ENCODE measurements at regions not wholly inside any gene's neighbourhood (a gene's known extent, or its start where the extent isn't known, plus 50 kb on each side); places are given as distances from the start of the nearest gene placed in this dataset.

GRCh38 chr3:22039161-22039560, 288.2 kb upstream of the ZNF385D start:
- intact Hi-C loops (cut with DNase I; ENCODE audit: low total_unique reads) (no loop called here), in situ Hi-C loops (cut with MboI; ENCODE audit: low pct_ligation_motif_present in 1 of 4, low pct_unique_long_range_greater_than_20kb in 1 of 4, low sequenced_read_pairs in 3 of 4) (no loop called here)
- no peak for TF ChIP-seq EP300 (IDR thresholded peaks at IDR 0.05; ENCODE audit: low read depth)
- no peak for TF ChIP-seq POLR2A (IDR thresholded peaks at IDR 0.05)
- no peak for TF ChIP-seq POLR2AphosphoS5 (IDR thresholded peaks at IDR 0.05)
- no peak for TF ChIP-seq CTCF (IDR thresholded peaks at IDR 0.05)
- Histone ChIP-seq H3K4me3 (no peak overlapping the region), H3K4me1 (no peaks in the 10 kb centered on the region), H3K27ac (no peak overlapping the region), H3K36me3 (no peaks in the 10 kb centered on the region), H3K27me3 (no peaks in the 10 kb centered on the region), H3K9me3 (no peaks in the 10 kb centered on the region)
- no peak for DNase-seq

- H3K4me3 ChIP-seq, result no peak overlapping the region
- no peaks in the 10 kb centered on the region for H3K27me3 ChIP-seq
- 81 to 100% methylated on average over 1 of the region's 1 CpG for WGBS, 2 donors (ENCODE audit: low coverage in 1 of 2)
- H3K9me3 ChIP-seq, result no peaks in the 10 kb centered on the region
- no peak for DNase-seq
- no peaks in the 10 kb centered on the region for H3K4me1 ChIP-seq
- no peak overlapping the region for H3K27ac ChIP-seq
- TF ChIP-seq POLR2AphosphoS5 (IDR thresholded peaks at IDR 0.05), result no peak
- no peak for TF ChIP-seq CTCF (IDR thresholded peaks at IDR 0.05)
- TF ChIP-seq EP300 (IDR thresholded peaks at IDR 0.05; ENCODE audit: low read depth), result no peak
- TF ChIP-seq POLR2A (IDR thresholded peaks at IDR 0.05), result no peak
- H3K36me3 ChIP-seq, result no peaks in the 10 kb centered on the region
- in situ Hi-C loops (cut with MboI; ENCODE audit: low pct_ligation_motif_present in 1 of 4, low pct_unique_long_range_greater_than_20kb in 1 of 4, low sequenced_read_pairs in 3 of 4) (no loop called here), intact Hi-C loops (cut with DNase I; ENCODE audit: low total_unique reads) (no loop called here)
Observed at GRCh38 chr3:22040150-22040549, 289.1 kb upstream of the ZNF385D start.

GRCh38 chr3:22045882-22046281, 294.9 kb upstream of the ZNF385D start:
- in situ Hi-C loops (cut with MboI; ENCODE audit: low pct_ligation_motif_present in 1 of 4, low pct_unique_long_range_greater_than_20kb in 1 of 4, low sequenced_read_pairs in 3 of 4), result no loop called here
- 28 to 44% methylated on average over 1 of the region's 1 CpG for WGBS, 2 donors (ENCODE audit: low coverage in 1 of 2)
- Histone ChIP-seq H3K27me3 (no peaks in the 10 kb centered on the region), H3K27ac (no peak overlapping the region), H3K9me3 (peaks cover 0 to 3% of the 10 kb centered on the region in 2 donors), H3K36me3 (no peaks in the 10 kb centered on the region), H3K4me3 (no peak overlapping the region), H3K4me1 (no peaks in the 10 kb centered on the region)
- no peak for TF ChIP-seq POLR2A (IDR thresholded peaks at IDR 0.05)
- TF ChIP-seq CTCF (IDR thresholded peaks at IDR 0.05), result no peak
- TF ChIP-seq POLR2AphosphoS5 (IDR thresholded peaks at IDR 0.05), result no peak
- TF ChIP-seq EP300 (IDR thresholded peaks at IDR 0.05; ENCODE audit: low read depth), result no peak
- no peak for DNase-seq
- intact Hi-C loops (cut with DNase I; ENCODE audit: low total_unique reads), result no loop called here

- no peak overlapping the region for H3K27ac ChIP-seq
- 76 to 88% methylated on average over 1 to 3 of the region's 3 CpGs for WGBS, 2 donors (ENCODE audit: low coverage in 1 of 2)
- no peak for TF ChIP-seq CTCF (IDR thresholded peaks at IDR 0.05)
- no peak for TF ChIP-seq POLR2AphosphoS5 (IDR thresholded peaks at IDR 0.05)
- TF ChIP-seq POLR2A (IDR thresholded peaks at IDR 0.05), result no peak
- TF ChIP-seq EP300 (IDR thresholded peaks at IDR 0.05; ENCODE audit: low read depth), result no peak
- H3K36me3 ChIP-seq, result no peaks in the 10 kb centered on the region
- intact Hi-C loops (cut with DNase I; ENCODE audit: low total_unique reads), result no loop called here
- no peak for DNase-seq
- H3K27me3 ChIP-seq, result no peaks in the 10 kb centered on the region
- H3K9me3 ChIP-seq, result no peaks in the 10 kb centered on the region
- in situ Hi-C loops (cut with MboI; ENCODE audit: low pct_ligation_motif_present in 1 of 4, low pct_unique_long_range_greater_than_20kb in 1 of 4, low sequenced_read_pairs in 3 of 4), result no loop called here
- no peaks in the 10 kb centered on the region for H3K4me1 ChIP-seq
- no peak overlapping the region for H3K4me3 ChIP-seq
Observed at GRCh38 chr3:22063500-22063899, 312.5 kb upstream of the ZNF385D start.
